ENCODE measurements at regions not wholly inside any gene's neighbourhood (a gene's known extent, or its start where the extent isn't known, plus 50 kb on each side); places are given as distances from the start of the nearest gene placed in this dataset.

DNA sequence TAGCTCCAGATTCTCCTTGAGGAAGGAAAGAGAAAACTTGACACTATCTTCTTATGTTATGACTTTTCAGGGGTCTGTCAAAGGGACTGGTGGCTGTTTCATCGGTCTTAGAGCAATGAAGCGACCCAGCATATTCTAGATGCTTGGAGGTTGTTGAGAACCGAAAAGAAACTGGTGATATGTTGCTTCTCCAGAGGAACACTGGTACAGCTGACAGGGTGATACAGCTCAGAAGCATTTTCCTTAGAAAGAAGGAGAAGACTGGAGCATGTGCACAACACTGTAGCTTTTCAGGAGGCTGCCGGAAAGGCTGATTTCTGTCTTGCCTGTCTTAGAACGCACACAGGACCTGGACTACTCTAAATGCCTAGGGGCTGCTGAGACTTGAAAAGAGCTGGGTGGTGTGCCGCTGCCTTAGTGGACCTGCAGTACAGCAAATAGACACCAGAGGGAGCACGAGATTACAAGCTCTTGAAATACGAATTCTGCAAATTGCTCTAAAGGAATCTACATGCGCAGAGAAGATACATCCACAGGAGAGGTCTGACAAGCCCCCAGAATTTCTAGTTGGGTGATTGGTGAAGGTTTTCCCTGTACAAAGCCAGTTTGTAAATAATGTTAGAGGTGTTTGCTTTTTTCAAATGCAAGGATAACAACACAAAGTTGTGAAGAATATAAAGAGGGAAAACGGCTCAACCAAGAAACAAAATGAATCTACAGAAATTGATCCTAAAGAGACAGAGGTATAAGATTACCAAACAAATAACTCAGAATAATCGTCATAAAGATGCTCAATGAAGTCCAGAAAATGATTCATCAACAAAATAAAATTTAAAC is 223.1 kb upstream of the DMD start:
- TF ChIP-seq, protein P1, sequence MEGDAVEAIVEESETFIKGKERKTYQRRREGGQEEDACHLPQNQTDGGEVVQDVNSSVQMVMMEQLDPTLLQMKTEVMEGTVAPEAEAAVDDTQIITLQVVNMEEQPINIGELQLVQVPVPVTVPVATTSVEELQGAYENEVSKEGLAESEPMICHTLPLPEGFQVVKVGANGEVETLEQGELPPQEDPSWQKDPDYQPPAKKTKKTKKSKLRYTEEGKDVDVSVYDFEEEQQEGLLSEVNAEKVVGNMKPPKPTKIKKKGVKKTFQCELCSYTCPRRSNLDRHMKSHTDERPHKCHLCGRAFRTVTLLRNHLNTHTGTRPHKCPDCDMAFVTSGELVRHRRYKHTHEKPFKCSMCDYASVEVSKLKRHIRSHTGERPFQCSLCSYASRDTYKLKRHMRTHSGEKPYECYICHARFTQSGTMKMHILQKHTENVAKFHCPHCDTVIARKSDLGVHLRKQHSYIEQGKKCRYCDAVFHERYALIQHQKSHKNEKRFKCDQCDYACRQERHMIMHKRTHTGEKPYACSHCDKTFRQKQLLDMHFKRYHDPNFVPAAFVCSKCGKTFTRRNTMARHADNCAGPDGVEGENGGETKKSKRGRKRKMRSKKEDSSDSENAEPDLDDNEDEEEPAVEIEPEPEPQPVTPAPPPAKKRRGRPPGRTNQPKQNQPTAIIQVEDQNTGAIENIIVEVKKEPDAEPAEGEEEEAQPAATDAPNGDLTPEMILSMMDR (IDR thresholded peaks at IDR 0.05; ENCODE audit: low read length) = peak; percentile 69
- no peak for TF ChIP-seq EZH2 (IDR thresholded peaks at IDR 0.05; ENCODE audit: borderline replicate concordance, low read length)
